ENCODE measurements at regions not wholly inside any gene's neighbourhood (a gene's known extent, or its start where the extent isn't known, plus 50 kb on each side); places are given as distances from the start of the nearest gene placed in this dataset.

- TF ChIP-seq CHD7 (IDR thresholded peaks at IDR 0.05; ENCODE audit: insufficient replicate concordance, low read length), result no peak
- TF ChIP-seq NRF1 (IDR thresholded peaks at IDR 0.05; ENCODE audit: low read depth, low read length), result no peak
- TF ChIP-seq NANOG (IDR thresholded peaks at IDR 0.05; ENCODE audit: insufficient read depth, low read depth, low read length, poor library complexity, severe bottlenecking), result no peak
- TF ChIP-seq TEAD4 (IDR thresholded peaks at IDR 0.05; ENCODE audit: low read depth, low read length), result no peak
Measured at GRCh38 chr9:107193251-107193650, 89.8 kb upstream of the RAD23B start (continued).
